ENCODE measurements at regions not wholly inside any gene's neighbourhood (a gene's known extent, or its start where the extent isn't known, plus 50 kb on each side); places are given as distances from the start of the nearest gene placed in this dataset.

GRCh38 chr15:35872577-35872976 lies 326.6 kb upstream of the DPH6 start:
- DNase-seq, result no peak

- DNase-seq, result no peak
Observed at GRCh38 chr15:35874260-35874905, 328.4 kb upstream of the DPH6 start.

GRCh38 chr15:35876762-35877161 lies 330.8 kb upstream of the DPH6 start:
- no peak for DNase-seq

GRCh38 chr15:35880896-35881295 lies 334.9 kb upstream of the DPH6 start:
- DNase-seq, result no peak

- DNase-seq, result no peak
Observed at GRCh38 chr15:35885870-35886269, 339.9 kb upstream of the DPH6 start.

GRCh38 chr15:35886765-35887164 lies 340.8 kb upstream of the DPH6 start:
- DNase-seq, result no peak

- no peak for DNase-seq
Observed at GRCh38 chr15:35888815-35889214, 342.9 kb upstream of the DPH6 start.

GRCh38 chr15:35907511-35907910 lies 361.5 kb upstream of the DPH6 start:
- DNase-seq, result no peak

GRCh38 chr15:35909414-35909813 lies 363.4 kb upstream of the DPH6 start:
- no peak for DNase-seq

- DNase-seq, result no peak
Observed at GRCh38 chr15:35910227-35910626, 364.3 kb upstream of the DPH6 start.

GRCh38 chr15:35911052-35911777 lies 365.2 kb upstream of the DPH6 start:
- no peak for DNase-seq

GRCh38 chr15:35912196-35912595 lies 366.2 kb upstream of the DPH6 start:
- no peak for DNase-seq

- no peak for DNase-seq
Observed at GRCh38 chr15:35914573-35914972, 368.6 kb upstream of the DPH6 start.

- DNase-seq, result no peak
Observed at GRCh38 chr15:35921046-35921445, 375.1 kb upstream of the DPH6 start.

- DNase-seq, result no peak
Observed at GRCh38 chr15:35925275-35926006, 379.5 kb upstream of the DPH6 start.

- no peak for DNase-seq
Observed at GRCh38 chr15:35926007-35926380, 380.0 kb upstream of the DPH6 start.

GRCh38 chr15:35928847-35929246 lies 382.9 kb upstream of the DPH6 start:
- DNase-seq, result no peak

- DNase-seq, result no peak
Observed at GRCh38 chr15:35929740-35930444, 383.9 kb upstream of the DPH6 start.

GRCh38 chr15:35931799-35932341 lies 385.9 kb upstream of the DPH6 start:
- no peak for DNase-seq

- DNase-seq, result no peak
Observed at GRCh38 chr15:35932531-35932930, 386.6 kb upstream of the DPH6 start.

GRCh38 chr15:35933531-35933930 lies 387.6 kb upstream of the DPH6 start:
- no peak for DNase-seq

- DNase-seq, result no peak
Observed at GRCh38 chr15:35934383-35935049, 388.6 kb upstream of the DPH6 start.

GRCh38 chr15:35936284-35936683 lies 390.3 kb upstream of the DPH6 start:
- no peak for DNase-seq
